GM12878 (cell line): ENCODE measurements at regions not wholly inside any gene's neighbourhood (a gene's known extent, or its start where the extent isn't known, plus 50 kb on each side); places are given as distances from the start of the nearest gene placed in this dataset.
"Not testable (repeated sequence)": the region's sequence is repeated elsewhere in the genome, so short reads cannot be mapped to it uniquely, and the experiment has no call there.

ENCODE experiments used
- CTCF ChIP-seq, 3 experiments: IDR thresholded peaks in 2 of 3; conservative IDR thresholded peaks in 1 of 3; 2 replicates each; pipeline ENCODE4 v1.5.1; 2011; ENCODE audit warnings: low read depth in 3 of 3, low read length in 3 of 3, mild to moderate bottlenecking in 3 of 3, control low read depth in 2 of 3, moderate library complexity in 2 of 3, inconsistent platforms in 1 of 3, mixed read lengths in 1 of 3; ENCODE audit not compliant: control insufficient read depth in 2 of 3, insufficient read depth in 1 of 3; ENCODE audit errors: extremely low read depth in 1 of 3
- ETV6 ChIP-seq, 2 experiments: fragments of 450-650 bp in 1 of 2; IDR thresholded peaks in 1 of 2; conservative IDR thresholded peaks in 1 of 2; 2 replicates each; pipeline ENCODE4 v1.6.1; 2014; ENCODE audit warnings: antibody characterized with exemption in 1 of 2, borderline replicate concordance in 1 of 2, low read depth in 1 of 2, mild to moderate bottlenecking in 1 of 2, moderate library complexity in 1 of 2
- EZH2 ChIP-seq: IDR thresholded peaks from 2 replicates; pipeline ENCODE4 v1.6.1; 2012; ENCODE audit warnings: low read depth, mild to moderate bottlenecking, control low read depth, inconsistent platforms, low read length, borderline replicate concordance; ENCODE audit not compliant: control insufficient read depth
- HDAC6 ChIP-seq: fragments of 200-600 bp; sonication (generic); IDR thresholded peaks from one replicate; pipeline ENCODE4 v1.8.0; 2017; ENCODE audit warnings: antibody characterized with exemption; ENCODE audit not compliant: unreplicated experiment
- IRF5 ChIP-seq: fragments of 450-650 bp; IDR thresholded peaks from 2 replicates; pipeline ENCODE4 v1.6.1; 2017; ENCODE audit warnings: borderline replicate concordance
- MAX ChIP-seq: IDR thresholded peaks from 2 replicates; pipeline ENCODE4 v1.6.1; 2012; ENCODE audit warnings: low read depth, low read length, improper control_type of control experiment
- NFYA ChIP-seq: IDR thresholded peaks from 2 replicates; pipeline ENCODE4 v1.6.1; 2011; ENCODE audit warnings: low read depth, mild to moderate bottlenecking, low read length, improper control_type of control experiment, borderline replicate concordance
- RAD51 ChIP-seq: fragments of 450-650 bp; IDR thresholded peaks from 2 replicates; pipeline ENCODE4 v1.6.1; 2016; ENCODE audit warnings: moderate library complexity, mild to moderate bottlenecking, inconsistent platforms
- TCF12 ChIP-seq: IDR thresholded peaks from 2 replicates; pipeline ENCODE4 v1.6.1; 2011; ENCODE audit warnings: low read depth, mild to moderate bottlenecking, low read length

DNA sequence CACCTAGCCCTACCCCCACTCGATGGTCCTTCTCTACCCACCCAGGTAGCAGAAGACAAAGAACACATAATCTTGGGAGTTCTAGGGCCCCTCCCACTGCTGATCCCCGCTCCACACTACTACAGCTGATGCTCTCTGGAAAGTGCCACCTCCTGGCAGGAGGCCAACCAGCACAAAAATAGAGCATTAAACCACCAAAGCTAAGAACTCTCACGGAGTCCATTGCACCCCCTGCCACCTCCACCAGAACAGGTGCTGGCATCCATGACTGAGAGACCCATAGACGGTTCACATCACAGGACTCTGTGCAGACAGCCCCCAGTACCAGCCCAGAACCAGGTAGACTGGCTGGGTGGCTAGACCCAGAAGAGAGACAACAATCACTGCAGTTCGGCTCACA is 575.5 kb downstream of the BNC2 start:
- TF ChIP-seq TCF12; RAD51; EZH2; CTCF (IDR thresholded peaks at IDR 0.05 in 2 of 3, conservative IDR thresholded peaks at IDR 0.05 in 1 of 3; ENCODE audit: control insufficient read depth in 2 of 3, extremely low read depth in 1 of 3, insufficient read depth in 1 of 3, low read depth in 3 of 3, low read length in 3 of 3); NFYA; HDAC6; ETV6 (conservative IDR thresholded peaks at IDR 0.05 in 1 of 2, IDR thresholded peaks at IDR 0.05 in 1 of 2; ENCODE audit: borderline replicate concordance in 1 of 2, low read depth in 1 of 2); MAX; IRF5: not testable (repeated sequence)
